HFF-Myc (cell line): ENCODE measurements at regions not wholly inside any gene's neighbourhood (a gene's known extent, or its start where the extent isn't known, plus 50 kb on each side); places are given as distances from the start of the nearest gene placed in this dataset.

Experiments
- DNase-seq: peaks from one replicate; pipeline ENCODE4 v3.0.0-alpha.2; 2011; ENCODE audit warnings: low read depth; ENCODE audit errors: extremely low read depth
- H3K4me3 ChIP-seq: replicated peaks from 2 replicates; pipeline ENCODE4 v1.5.1; 2011; ENCODE audit warnings: low read depth, mild to moderate bottlenecking, control low read depth, low read length
- TF ChIP-seq, protein P1 (sequence below): IDR thresholded peaks from 2 replicates; pipeline ENCODE4 v1.5.1; 2012; ENCODE audit warnings: mild to moderate bottlenecking, low read depth, low read length, control low read depth; ENCODE audit errors: missing control alignments

DNA sequence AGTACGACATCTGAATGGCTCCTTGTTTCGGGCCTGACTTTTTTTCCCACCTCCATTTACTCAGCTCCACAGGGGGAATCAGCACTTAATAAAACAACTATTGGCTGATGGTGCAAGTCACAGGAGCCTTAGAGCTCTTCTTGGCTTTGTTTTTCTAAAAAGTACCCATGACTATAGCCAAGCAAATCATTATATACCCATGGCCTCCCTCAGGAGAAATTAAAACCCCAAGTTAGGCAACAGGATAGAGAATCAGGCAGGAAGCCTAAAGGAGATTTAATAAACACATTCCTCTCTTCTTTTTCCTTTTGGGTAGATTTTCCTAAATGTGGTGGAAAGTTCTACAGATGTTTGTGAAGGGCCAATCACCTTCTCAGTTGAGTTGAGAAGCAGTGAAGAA lies 91.9 kb upstream of the RBPJ start:
- DNase-seq: no peak
- TF ChIP-seq, protein P1, sequence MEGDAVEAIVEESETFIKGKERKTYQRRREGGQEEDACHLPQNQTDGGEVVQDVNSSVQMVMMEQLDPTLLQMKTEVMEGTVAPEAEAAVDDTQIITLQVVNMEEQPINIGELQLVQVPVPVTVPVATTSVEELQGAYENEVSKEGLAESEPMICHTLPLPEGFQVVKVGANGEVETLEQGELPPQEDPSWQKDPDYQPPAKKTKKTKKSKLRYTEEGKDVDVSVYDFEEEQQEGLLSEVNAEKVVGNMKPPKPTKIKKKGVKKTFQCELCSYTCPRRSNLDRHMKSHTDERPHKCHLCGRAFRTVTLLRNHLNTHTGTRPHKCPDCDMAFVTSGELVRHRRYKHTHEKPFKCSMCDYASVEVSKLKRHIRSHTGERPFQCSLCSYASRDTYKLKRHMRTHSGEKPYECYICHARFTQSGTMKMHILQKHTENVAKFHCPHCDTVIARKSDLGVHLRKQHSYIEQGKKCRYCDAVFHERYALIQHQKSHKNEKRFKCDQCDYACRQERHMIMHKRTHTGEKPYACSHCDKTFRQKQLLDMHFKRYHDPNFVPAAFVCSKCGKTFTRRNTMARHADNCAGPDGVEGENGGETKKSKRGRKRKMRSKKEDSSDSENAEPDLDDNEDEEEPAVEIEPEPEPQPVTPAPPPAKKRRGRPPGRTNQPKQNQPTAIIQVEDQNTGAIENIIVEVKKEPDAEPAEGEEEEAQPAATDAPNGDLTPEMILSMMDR: no peak
- H3K4me3 ChIP-seq: no peak overlapping the region

DNA sequence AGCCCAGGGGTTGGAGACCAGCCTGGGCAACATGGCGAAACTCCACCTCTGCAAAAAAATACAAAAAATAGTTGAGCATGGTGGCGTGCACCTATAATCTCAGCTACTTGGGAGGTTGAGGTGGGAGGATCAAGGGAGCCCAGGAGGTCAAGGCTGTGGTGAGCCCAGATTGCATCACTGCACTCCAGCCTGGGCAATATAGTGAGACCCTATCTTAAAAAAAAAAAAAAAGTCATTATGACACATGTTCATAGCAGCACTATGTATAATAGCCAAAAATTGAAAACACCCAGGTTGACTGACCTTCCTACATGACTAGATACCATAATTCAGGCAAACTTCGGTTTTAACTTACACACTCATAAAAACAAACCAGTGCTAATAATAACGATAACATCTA lies 90.8 kb upstream of the RBPJ start:
- DNase-seq: no peak
- no peak overlapping the region for H3K4me3 ChIP-seq
- TF ChIP-seq, protein P1: no peak

DNA sequence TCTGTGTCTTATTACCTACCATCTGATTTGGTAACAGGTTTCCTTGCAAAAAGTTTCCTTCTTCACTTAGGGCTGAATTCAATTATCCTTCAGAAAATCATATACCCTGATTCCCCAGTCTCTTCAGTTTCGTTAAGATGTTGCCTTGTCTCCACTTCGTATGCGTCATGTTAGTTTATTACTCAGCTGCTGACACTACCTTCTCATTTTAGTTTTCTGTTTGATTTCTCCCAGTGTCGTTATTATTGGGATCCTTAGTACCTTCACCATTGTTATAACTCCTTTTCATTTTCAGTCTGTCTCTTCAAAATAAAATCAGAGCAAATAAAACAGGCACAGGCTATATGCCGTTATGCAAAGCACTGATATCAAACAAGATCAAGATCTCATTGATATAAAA lies 87.5 kb upstream of the RBPJ start:
- H3K4me3 ChIP-seq: no peak overlapping the region
- TF ChIP-seq, protein P1: no peak
- no peak for DNase-seq

DNA sequence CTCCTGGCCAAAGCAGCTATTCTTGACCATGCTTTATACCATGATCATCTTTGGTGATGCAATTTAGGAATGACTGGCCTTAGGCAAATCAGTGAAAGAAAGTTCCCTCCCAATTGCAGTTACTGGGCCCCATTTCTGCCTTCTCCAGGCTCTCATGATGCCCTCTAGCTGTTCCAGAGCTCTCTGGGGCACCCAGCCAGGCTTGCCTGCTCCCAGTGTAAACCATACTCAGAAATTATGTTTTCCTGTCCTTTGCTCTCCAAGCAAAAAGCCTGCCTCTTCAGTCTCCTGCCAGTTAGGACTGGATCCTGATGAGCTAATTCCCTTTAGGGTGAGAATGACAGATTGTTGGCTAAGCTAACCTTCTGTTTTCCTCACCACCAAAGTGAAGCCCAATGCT lies 85.3 kb upstream of the RBPJ start:
- H3K4me3 ChIP-seq: no peak overlapping the region
- TF ChIP-seq, protein P1: no peak
- DNase-seq: no peak

DNA sequence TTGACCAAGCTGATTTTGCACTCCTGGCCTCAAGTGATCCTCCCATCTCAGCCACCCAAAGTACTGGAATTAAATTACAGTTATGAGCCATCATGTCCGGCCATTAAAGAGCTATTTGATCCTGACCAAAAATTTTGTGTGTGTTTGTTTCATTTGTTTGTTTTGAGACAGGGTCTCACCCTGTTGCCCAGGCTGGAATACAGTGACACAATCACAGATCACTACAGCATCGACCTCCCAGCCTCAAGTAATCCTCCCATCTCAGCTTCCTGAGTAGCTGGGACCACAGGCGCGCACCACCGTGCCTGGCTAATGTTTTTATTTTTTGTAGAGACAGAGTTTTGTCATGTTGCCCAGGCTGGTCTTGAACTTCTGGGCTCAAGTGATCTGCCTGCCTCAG lies 82.9 kb upstream of the RBPJ start:
- no peak overlapping the region for H3K4me3 ChIP-seq
- TF ChIP-seq, protein P1: no peak
- no peak for DNase-seq

DNA sequence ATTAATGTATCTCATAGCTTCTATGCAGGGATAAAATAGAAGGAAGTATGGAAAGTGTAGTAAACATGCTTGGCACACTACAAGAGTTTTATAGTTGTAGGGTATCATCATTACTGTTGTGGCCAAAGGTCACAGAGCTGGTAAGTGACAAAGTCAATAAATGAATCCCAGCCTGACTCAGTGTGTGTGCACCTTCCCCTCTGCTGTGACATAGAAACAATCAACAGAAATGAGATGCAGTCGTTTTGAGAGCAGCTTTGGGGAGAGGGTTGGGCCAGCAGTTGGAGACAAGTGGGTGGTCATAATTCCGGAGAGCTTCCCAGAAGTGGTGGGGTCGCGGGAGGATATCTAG lies 82.4 kb upstream of the RBPJ start:
- no peak overlapping the region for H3K4me3 ChIP-seq
- TF ChIP-seq, protein P1: no peak
- no peak for DNase-seq
